Neural progenitor cell (in vitro differentiated cells): ENCODE measurements at regions not wholly inside any gene's neighbourhood (a gene's known extent, or its start where the extent isn't known, plus 50 kb on each side); places are given as distances from the start of the nearest gene placed in this dataset.

ENCODE experiments used
- EZH2 ChIP-seq: fragments of 200-600 bp; sonication (generic); IDR thresholded peaks from 2 replicates; pipeline ENCODE4 v1.6.1; 2017; ENCODE audit warnings: antibody characterized with exemption, mild to moderate bottlenecking, moderate library complexity
- TF ChIP-seq, protein P1 (sequence below): fragments of 200-600 bp; sonication (generic); IDR thresholded peaks from 2 replicates; pipeline ENCODE4 v1.5.1; 2017; ENCODE audit warnings: antibody characterized with exemption, mild to moderate bottlenecking

DNA sequence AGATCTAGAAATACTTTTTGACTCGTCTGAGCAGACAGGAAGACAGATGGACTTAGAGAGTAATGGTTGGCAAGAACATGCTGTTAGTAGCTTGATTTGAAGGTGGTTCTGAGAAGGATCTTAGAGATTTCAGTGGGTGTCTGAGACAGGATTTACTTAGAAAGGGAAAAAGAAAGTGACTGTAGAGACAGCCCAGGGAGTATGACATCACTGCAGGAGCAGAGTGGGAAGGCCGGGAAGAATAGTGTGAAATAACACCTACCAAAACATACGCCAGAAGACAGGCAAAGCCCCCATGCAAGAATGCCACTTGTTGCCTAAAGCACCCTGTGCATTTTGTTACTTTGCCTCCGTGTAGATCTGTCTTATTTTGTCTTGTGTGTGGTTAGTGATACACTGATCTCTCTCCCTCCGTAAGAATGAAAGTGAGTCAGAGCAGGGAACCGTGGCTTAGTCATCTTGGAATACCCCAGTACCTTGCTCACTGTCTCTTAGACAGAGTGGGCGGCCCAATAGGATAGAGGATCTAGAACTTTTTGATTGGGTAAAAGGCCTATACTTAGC is 161.3 kb upstream of the IFNG-AS1 start:
- TF ChIP-seq, protein P1, sequence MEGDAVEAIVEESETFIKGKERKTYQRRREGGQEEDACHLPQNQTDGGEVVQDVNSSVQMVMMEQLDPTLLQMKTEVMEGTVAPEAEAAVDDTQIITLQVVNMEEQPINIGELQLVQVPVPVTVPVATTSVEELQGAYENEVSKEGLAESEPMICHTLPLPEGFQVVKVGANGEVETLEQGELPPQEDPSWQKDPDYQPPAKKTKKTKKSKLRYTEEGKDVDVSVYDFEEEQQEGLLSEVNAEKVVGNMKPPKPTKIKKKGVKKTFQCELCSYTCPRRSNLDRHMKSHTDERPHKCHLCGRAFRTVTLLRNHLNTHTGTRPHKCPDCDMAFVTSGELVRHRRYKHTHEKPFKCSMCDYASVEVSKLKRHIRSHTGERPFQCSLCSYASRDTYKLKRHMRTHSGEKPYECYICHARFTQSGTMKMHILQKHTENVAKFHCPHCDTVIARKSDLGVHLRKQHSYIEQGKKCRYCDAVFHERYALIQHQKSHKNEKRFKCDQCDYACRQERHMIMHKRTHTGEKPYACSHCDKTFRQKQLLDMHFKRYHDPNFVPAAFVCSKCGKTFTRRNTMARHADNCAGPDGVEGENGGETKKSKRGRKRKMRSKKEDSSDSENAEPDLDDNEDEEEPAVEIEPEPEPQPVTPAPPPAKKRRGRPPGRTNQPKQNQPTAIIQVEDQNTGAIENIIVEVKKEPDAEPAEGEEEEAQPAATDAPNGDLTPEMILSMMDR: no peak
- no peak for TF ChIP-seq EZH2
